GM21619 (cell line): ENCODE measurements at regions not wholly inside any gene's neighbourhood (a gene's known extent, or its start where the extent isn't known, plus 50 kb on each side); places are given as distances from the start of the nearest gene placed in this dataset.
"Not testable (repeated sequence)": the region's sequence is repeated elsewhere in the genome, so short reads cannot be mapped to it uniquely, and the experiment has no call there.

Source experiments
- ATAC-seq: cut with Tn5 transposase; IDR thresholded peaks from one replicate; pipeline ENCODE4 v1.9.1; 2021; ENCODE audit not compliant: unreplicated experiment

DNA sequence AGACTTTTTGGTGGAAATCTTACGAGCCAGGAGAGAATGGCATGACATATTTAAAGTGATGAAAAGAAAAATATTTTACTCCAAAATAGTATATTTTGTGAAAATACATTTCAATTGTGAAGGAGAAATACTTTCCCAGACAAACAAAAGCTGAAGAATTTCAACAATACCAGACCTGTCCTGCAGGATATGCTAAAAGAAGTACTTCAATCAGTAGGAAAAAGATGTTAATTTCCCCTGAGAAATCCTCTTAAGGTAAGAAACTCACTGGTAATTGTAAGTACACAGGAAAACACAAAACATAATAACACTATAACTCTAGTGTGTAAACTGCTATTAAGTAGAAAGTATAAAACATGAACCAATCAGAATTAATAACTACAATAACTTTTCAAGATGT is 341.8 kb upstream of the GJE1 start:
- no peak for ATAC-seq

DNA sequence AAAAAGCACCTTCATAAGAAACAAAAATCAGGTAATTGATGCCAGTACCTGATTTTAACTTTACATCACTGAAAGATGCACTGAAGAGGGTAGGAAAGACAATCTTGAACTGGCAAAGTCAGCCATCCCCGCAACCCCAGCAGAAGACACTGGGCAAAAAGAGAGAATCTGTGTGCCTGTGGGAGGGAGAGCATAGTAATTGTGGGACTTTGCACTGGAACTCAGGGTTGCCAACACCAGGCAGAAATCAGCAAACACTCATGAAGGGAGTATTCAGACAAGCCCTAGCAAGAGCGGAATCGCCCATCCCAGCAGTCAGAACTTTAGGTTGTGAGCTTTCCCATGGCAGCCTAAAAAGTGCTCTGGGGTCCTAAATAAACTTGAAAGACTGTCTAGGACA is 344.6 kb upstream of the GJE1 start:
- no peak for ATAC-seq

DNA sequence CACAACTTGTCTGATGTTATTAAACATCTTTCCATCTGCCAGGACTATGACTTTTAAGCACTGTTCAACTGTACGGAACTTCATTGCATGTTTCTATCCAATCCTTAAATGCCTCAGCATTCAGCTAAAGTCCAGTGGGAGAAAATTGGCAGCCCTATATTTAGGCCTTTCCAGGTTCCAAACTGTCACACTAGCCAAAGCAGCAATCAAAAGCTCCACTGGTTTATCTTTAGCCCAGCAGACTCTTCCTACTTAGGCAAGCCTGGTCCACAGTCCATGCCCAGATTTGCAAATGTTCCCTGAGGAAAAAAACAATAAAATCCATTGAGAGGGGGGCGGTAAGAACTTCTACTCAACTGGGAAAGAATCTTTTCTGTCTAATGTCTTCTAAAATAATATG is 349.1 kb upstream of the GJE1 start:
- ATAC-seq, result no peak

DNA sequence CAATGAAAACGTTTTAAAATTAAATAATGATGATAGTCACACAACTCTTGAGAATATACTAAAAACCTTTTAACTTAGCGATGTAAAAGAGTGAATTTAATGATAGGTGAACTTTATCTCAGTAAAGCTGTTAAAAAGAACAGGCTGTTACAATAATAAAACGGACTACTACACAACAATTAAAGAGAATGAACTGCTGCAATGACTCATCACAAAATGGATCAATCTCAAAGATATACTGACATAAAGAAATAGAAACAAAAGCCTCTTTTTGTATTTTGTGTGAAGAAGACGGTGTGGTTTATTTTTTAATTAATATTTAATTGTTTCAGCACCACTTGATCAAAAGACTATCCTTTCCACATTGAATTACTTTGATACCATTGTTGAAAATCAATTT is 352.4 kb upstream of the GJE1 start:
- ATAC-seq, result no peak

DNA sequence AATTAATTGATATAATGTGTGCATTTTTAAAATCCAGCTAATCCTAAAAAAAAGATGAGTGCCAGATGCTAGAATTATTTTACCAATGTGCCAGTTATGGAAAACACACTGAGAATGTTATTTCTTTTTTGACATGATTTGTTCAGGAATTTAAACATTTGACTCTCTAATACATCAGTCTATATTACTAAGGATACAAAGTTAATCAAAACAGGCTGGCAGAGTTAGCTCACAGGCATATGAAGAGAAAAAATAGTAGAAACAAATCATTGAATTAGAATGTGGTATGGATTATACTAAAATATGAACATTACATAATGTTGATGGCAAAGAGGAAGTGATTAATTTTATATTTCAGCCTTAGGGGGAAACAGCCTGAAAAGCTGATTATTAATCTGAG is 368.3 kb upstream of the GJE1 start:
- no peak for ATAC-seq

DNA sequence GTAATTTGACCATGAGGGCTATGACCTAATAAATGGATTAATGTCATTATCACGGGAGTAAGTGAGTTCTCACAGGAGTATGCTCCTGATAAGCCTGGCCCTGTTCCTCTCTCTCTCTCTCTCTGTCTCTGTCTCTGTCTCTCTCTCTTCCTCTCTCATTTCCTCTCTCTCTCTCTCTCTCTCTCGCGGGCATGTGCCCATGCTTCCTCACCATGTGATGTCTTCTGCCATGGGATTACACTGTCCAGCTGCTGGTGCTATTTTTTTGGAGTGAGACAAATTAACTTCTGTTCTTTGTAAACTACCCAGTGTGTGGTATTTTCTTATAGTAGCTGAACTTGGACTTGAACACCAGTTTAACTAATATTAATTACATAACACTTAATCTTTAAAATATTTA is 374.3 kb upstream of the GJE1 start:
- no peak for ATAC-seq

DNA sequence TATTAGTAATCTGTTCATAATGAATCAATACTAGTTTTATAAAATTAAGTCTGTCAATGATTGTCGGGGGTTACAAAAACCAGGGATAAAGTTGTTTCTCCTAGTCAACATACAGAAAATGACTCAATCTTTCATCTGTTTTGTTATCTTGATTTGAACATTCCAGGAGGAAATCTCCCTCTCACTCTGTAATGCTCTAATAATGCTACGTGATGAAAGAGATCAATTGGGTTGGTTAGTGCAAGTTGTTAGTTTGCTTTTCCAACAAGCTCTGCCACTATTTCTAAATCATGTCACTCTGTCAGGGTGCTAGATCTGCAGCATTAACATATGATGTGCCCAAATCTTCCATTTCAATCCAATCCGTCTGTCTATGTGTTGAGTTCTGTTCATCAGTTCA is 379.5 kb upstream of the GJE1 start:
- no peak for ATAC-seq

DNA sequence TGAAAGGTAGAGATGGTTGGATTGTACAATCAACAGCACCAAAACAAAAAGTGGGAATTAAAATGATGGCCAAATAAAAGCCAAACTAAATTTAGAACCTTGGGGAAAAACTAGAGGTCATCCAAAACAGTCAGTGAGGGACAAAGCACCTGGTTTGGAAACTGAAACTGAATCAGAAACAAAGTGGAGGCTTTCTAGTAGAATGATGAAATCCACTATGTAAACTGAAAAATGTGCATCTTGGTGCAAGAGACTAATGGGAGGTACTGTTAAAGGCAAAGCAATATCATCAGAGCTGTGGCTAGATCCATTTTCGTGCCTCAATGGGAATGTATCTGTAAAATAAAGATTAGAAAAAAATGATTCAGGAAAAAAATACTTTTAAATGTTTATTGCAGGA is 380.0 kb upstream of the GJE1 start:
- ATAC-seq, result peak; percentile 88

DNA sequence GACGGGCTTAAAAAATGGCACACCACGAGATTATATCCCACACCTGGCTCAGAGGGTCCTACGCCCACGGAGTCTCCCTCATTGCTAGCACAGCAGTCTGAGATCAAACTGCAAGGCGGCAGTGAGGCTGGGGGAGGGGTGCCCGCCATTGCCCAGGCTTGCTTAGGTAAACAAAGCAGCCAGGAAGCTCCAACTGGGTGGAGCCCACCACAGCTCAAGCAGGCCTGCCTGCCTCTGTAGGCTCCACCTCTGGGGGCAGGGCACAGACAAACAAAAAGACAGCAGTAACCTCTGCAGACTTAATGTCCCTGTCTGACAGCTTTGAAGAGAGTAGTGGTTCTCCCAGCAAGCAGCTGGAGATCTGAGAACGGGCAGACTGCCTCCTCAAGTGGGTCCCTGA is 386.4 kb upstream of the GJE1 start:
- not testable (repeated sequence) for ATAC-seq

DNA sequence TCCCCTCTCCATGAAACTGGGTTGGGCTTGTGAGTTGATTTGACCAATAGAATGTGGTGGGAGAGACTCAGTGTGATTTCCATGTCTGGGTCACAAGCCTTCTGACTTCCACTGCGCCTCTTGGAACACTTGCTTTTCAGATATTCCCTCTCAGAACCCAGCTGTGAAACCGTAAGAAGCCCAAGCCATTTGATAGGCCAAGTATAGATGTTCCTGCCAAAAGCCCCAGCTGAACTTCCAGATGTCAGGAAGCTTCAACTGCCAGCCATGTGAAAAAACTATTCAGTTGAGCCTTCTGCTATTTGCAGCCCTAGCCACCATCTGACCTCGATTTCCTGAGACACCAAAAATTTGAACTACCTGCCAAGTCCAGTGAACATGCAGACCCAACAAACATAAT is 387.8 kb upstream of the GJE1 start:
- ATAC-seq, result no peak

DNA sequence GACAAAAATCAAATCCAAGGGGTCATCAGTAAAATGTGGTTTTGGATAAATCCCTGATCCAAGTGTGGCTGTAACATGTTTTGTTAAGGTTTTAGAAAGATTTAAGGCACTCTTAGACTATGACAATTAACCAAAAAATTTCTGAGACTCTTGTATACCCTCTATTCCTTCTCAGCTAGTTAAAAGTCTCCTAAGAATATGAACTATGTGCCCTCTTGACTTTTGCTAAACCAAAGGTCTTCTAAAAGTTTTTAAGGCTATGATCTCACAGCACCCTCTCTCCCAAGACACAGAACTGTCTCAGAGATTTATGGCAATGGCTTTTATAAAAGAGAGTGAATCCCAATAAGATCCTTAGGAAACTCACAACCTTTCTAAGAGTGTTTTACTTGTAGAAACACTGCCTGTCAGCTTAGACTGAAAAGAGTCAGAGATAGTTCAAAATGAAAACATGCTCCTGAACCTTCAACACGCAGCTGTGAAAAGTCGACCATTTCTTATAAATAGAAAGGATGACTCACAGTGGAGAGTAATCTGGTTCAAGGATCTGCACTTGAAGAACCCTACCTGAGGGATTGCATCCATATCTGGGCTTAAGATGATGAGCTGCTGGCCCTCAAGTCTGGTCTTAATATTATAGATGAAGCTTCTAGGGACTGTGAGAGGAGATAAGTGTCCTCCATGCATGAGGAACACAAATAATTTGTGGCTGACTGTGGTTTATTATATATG is 388.4 kb upstream of the GJE1 start:
- no peak for ATAC-seq

DNA sequence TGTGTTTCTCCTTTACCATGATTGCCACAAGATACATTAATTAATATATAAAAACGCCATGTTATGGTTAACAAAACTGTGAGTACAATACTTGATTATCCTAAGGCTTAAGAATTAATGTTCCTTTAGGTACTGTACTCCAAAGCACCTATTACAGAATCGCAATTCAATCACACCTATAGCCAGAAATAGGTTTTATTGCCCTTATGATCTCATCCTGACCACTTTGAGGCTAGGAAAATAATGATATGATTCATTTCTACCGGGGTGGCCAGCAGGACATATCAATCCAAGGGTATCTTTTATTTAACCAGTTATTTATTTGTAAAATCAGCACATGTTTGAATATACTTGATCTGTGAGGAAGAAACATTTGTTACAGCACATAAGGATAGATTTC is 396.6 kb upstream of the GJE1 start:
- no peak for ATAC-seq

DNA sequence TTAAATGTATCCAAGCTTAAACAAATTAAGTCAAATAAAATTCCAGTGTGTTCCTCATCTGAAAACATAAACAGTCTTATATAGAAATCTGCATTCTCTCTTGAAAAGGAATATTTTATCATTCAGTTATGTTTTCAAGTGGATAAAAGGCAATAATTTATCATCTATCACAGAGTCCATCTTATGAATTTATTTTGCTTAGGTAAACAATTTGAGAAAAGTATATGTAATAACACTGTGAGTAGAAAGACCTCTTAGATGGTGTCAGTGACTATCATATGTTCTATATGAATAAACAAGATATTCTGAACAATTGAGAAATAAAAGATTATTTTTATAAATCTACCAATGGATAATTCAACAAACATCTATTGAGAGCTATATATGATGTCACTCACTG is 397.6 kb upstream of the GJE1 start:
- no peak for ATAC-seq

DNA sequence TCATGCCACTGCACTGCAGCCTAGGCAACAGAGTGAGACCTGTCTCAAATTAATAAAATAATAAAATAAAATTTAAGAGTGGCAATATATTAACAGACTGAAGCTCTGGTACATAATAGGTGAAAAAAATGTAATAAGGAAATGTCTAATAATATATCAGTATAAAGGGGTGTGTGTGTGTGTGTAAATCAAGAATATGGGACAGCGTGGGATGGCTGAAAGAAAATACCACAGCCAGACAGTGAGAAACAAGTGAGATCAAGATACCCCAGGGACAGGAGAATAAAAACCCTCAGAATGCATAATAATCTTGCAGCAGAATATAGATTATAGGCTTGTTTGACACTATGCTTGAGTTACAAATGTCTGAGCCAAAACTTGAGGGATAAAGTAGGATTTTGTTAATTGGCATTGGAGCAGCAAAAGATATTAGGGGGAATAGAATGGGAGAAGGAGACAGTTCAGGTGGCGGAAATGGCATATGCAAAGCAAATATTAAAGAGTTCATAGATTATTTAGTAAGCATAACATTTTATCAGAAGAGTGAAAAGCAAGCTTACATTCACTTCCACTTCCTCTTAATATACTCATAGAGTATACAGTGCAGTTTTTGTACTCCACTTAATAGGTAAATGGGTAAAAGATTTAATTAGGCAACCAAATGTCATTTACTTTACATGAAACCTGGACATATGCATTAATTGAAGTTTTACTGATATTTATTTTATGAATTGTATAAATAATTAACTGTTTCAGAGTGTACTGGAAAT is 398.5 kb upstream of the GJE1 start:
- no peak for ATAC-seq

DNA sequence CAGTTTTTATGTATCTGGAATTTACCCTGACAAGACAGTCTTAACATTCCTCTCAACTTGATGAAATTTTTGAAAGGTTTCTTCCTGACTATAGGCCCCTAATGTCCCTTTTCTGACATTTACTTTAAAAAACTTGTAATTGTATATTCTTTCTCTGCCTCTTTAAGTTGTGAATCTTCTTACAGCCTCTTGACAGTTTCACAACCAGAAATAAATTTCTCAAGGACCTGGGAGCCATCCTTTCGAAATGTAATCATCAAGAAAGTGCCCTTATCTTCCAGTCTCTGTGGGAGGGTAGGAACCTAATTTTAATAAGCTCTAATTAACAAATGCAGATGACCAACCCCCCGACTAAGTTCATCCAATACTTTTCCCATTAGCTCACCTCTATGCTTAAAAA is 403.6 kb upstream of the GJE1 start:
- ATAC-seq, result no peak

DNA sequence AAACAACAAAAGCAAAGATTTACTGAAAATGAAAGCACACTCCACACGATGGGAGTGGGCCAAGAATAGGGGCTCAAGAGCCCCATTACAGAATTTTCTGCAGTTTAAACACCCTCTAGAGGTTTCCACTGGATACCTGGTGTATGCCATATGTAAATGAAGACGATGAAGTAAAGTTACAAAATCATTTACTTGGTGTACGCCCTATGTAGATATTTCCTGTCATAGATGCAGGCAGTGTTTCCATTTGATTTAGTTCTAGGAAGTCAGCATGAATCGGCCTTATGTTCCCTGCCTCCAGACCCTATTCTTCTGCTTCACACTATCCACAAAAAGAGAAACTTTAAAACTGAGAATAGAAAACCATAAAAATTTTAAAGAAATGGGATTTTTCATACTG is 404.4 kb upstream of the GJE1 start:
- ATAC-seq, result no peak

DNA sequence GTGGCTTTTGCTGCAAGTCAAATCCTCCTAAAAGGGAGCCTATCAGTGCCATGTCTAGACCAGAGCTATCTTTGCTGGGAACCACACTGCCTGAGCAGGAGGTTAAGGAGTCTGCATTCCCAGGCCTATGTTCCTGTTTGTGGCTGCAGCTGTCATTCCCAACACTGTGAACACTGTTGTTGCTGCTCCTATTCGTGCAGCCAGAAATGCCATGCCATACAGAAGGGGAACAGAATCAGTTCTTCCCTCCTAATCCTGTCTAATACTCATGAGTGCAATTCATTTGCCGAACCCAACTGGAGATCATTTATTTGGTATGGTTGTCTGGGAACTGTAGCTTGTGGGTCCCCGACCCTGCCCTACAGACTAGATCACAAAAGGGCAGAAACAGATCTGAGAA is 406.5 kb upstream of the GJE1 start:
- ATAC-seq, result no peak

DNA sequence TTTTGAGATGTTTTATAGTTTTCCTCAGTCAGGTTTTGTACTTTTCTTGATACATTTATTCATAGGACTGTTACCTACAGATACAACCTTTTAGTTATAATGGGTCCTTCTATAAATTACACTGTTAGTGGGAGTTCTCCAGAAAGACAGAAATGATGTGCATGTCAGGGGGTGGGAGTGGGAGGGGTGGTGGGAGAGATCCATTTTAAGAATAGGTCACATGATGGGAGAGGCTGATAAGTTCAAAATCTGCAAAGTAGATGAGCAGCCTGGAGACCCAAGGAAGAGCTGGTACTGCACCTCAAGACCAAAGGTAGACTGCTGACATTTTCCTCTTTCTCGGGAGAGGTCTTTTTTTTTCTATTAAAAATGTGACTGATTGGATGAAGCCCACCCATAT is 408.0 kb upstream of the GJE1 start:
- no peak for ATAC-seq

DNA sequence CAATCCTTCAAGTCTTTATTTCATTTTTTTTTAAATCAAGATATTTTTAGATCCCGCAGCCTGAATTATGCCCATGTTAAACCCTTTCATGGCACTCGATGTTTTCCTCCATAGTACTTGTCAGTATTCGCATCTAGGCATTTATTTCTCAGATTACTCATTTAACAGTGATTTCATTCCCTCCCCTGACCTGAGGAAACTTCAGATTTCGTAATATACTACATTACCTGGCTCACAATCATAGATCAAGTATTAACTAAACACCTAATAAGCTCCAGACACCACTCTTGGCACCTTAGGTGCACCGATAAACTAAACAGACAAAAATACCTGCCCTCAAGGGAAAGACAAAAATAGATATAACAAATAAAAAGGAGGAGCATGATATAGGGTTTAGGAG is 413.2 kb upstream of the GJE1 start:
- ATAC-seq, result no peak

DNA sequence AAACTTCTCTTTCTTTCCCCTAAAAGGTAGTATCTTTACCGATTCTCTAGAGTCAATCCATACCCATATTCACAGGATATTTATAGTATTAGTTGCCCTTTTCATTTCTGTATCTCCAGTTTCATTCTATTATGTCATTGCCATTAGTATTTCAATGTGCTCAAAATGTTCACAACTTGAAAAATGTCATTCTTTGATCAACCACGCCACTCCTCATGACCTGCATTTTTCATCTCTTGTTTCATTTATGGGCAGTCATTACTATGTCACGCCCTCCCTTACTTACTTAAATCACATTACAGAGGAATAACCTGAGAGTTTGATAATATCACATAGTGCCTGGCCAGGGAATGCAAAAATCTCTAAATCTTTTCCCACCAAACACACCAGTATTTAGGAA is 427.3 kb upstream of the GJE1 start:
- ATAC-seq, result no peak

DNA sequence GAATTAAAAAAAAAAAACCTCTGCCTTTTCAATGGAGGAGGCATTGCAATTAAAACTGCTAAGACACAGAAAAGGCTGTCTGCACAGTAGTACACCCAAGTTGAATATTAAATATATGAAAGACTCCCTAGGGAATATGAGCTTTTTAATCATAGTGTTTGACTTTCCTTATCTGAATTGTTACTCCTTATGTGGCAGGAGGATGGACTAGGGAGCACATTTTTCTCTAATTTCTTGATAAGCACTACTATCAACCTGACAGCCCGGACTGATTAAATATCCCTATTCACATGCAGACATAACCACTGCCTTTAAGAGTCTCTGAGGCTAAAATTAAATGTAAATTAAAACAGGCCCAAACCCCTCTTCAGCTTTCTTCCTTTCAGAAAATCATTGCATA is 428.6 kb upstream of the GJE1 start:
- ATAC-seq, result no peak

DNA sequence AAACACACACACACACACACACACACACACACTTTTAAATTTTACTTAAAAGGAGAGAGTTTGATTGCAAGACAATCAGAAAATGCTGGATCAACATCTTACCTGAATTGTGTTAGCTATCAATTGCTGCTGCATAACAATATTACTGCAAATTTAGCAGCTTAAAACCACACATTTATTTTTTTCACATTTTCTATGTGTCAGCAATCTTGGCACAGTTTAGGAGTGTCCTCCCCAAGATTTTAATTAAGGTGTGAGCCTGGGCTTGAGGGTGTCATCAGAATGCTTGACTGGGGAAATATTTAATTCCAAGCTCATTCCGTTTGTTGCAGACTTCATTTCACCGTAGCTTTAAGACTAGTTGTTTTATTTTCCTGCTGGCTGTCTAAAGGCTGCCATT is 431.0 kb upstream of the GJE1 start:
- ATAC-seq, result no peak

DNA sequence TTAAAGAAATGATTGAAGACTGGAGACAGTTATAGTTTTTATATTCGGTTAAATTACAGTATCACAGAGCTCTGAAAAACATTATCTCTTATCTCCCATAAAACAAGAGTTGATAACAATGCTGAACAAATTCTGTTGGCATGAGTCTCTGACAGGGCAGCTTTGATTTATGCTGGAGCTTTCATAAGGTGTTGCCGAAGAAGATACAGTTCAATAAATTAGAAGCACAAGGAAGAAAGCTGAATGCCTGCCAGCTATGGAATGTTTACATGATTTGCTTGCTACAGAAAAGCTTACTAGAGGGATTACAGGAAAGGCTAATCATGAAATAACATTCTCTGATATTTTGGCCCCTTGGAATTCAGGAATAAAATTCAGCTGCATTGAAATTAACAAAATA is 431.9 kb upstream of the GJE1 start:
- ATAC-seq, result no peak
